Omental fat pad (tissue), 3 donors: ENCODE measurements at regions not wholly inside any gene's neighbourhood (a gene's known extent, or its start where the extent isn't known, plus 50 kb on each side); places are given as distances from the start of the nearest gene placed in this dataset.
"Not testable (repeated sequence)": the region's sequence is repeated elsewhere in the genome, so short reads cannot be mapped to it uniquely, and the experiment has no call there.

ENCODE experiments used
- ATAC-seq: fragments of 150-250 bp; one replicate; pipeline ENCODE4 v1.9.1; 2016; ENCODE audit warnings: mild to moderate bottlenecking, moderate library complexity; ENCODE audit not compliant: low FRiP score
- DNase-seq: peaks from one replicate; pipeline ENCODE4 v3.0.0-alpha.2; 2019; ENCODE audit warnings: low spot score
- CTCF ChIP-seq, 3 donors: fragments of 450-650 bp; IDR thresholded peaks; one replicate each; pipeline ENCODE4 v1.5.1; 2016 to 2017; ENCODE audit warnings: antibody characterized with exemption in 3 of 3, mild to moderate bottlenecking in 3 of 3, moderate library complexity in 2 of 3

- no peak for TF ChIP-seq CTCF (IDR thresholded peaks at IDR 0.05)
- no peak for DNase-seq
- ATAC-seq, result no peak
Observed at GRCh38 chr1:88490676-88491075, 193.4 kb upstream of the PKN2 start.

GRCh38 chr1:88499671-88500070 lies 184.4 kb upstream of the PKN2 start:
- ATAC-seq, result no peak
- no peak for TF ChIP-seq CTCF (IDR thresholded peaks at IDR 0.05)
- DNase-seq, result no peak

- ATAC-seq (no peak), DNase-seq (no peak)
- TF ChIP-seq CTCF (IDR thresholded peaks at IDR 0.05), result no peak
Observed at GRCh38 chr1:88502886-88503285, 181.2 kb upstream of the PKN2 start.

GRCh38 chr1:88503646-88504045 lies 180.4 kb upstream of the PKN2 start:
- no peak for ATAC-seq
- DNase-seq, result no peak

GRCh38 chr1:88504601-88505000 lies 179.5 kb upstream of the PKN2 start:
- no peak for ATAC-seq
- no peak for DNase-seq
- TF ChIP-seq CTCF (IDR thresholded peaks at IDR 0.05), result no peak

More at GRCh38 chr1:88503646-88504045, 180.4 kb upstream of the PKN2 start:
- TF ChIP-seq CTCF (IDR thresholded peaks at IDR 0.05), result no peak

GRCh38 chr1:88509379-88509778 lies 174.7 kb upstream of the PKN2 start:
- no peak for TF ChIP-seq CTCF (IDR thresholded peaks at IDR 0.05)
- ATAC-seq (no peak), DNase-seq (no peak)

- no peak for ATAC-seq
- TF ChIP-seq CTCF (IDR thresholded peaks at IDR 0.05), result no peak
- DNase-seq, result no peak
Observed at GRCh38 chr1:88514544-88515060, 169.5 kb upstream of the PKN2 start.

- DNase-seq, ATAC-seq: not testable (repeated sequence)
Observed at GRCh38 chr1:88517499-88517898, 166.6 kb upstream of the PKN2 start.
